IMR-90 (cell line): ENCODE measurements at regions not wholly inside any gene's neighbourhood (a gene's known extent, or its start where the extent isn't known, plus 50 kb on each side); places are given as distances from the start of the nearest gene placed in this dataset.

Source experiments
- CTCF ChIP-seq: conservative IDR thresholded peaks from 2 replicates; pipeline ENCODE4 v1.5.1; 2012; ENCODE audit warnings: mild to moderate bottlenecking, low read depth, low read length, improper control_type of control experiment
- MAZ ChIP-seq: IDR thresholded peaks from 2 replicates; pipeline ENCODE4 v1.6.1; 2012; ENCODE audit warnings: low read depth, mild to moderate bottlenecking, low read length, improper control_type of control experiment, moderate library complexity, borderline replicate concordance
- POLR2A ChIP-seq: IDR thresholded peaks from 2 replicates; pipeline ENCODE4 v1.6.1; 2012; ENCODE audit warnings: mild to moderate bottlenecking, low read depth, low read length
- RAD21 ChIP-seq: IDR thresholded peaks from 2 replicates; pipeline ENCODE4 v1.6.1; 2012; ENCODE audit warnings: low read length, improper control_type of control experiment
- SMC3 ChIP-seq: fragments of 150-350 bp; IDR thresholded peaks from 2 replicates; pipeline ENCODE4 v1.6.1; 2016; ENCODE audit warnings: low read depth, mild to moderate bottlenecking, antibody characterized with exemption, low read length, moderate library complexity

GRCh38 chr2:193776988-193777387 lies 1582.3 kb upstream of the TMEFF2 start:
- TF ChIP-seq CTCF, result no peak
- no peak for TF ChIP-seq POLR2A
- TF ChIP-seq MAZ, result no peak
- TF ChIP-seq SMC3, result no peak
- TF ChIP-seq RAD21, result no peak
